ENCODE measurements at regions not wholly inside any gene's neighbourhood (a gene's known extent, or its start where the extent isn't known, plus 50 kb on each side); places are given as distances from the start of the nearest gene placed in this dataset.

DNA sequence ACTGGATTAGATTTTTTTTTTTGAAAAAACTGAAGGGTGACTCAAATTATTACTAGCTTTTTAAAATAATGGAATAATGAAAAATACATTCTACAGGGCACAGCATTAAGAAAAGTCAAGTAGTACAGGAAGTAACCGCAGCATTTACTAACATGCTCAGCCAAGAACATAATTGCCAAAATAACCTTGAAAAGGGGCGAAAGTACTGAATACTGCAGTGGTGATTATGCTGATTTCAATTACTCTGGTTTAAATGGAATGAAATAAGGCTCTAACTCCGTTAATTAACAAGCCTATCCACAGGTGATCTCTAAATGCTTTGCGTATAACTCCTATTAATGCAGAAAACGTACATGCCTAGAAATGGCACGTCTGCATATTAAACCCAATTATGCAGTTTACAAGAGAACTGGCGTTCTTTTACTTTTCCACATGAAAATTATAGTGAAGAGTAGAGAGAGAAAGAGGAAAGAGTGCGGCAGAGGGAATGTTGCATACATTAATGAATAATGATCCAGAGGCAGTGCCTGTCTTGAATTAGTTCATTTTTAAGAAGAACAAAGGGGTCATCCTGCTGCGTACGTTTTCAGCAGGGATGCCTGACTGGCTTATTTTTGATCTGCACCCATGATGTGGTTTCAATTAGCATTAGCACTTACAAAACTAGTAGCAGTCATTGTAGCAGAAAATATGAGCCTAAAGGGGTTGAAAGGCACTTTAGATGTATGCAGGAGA is 612.4 kb downstream of the NYAP2 start:
- no peak for DNase-seq

DNA sequence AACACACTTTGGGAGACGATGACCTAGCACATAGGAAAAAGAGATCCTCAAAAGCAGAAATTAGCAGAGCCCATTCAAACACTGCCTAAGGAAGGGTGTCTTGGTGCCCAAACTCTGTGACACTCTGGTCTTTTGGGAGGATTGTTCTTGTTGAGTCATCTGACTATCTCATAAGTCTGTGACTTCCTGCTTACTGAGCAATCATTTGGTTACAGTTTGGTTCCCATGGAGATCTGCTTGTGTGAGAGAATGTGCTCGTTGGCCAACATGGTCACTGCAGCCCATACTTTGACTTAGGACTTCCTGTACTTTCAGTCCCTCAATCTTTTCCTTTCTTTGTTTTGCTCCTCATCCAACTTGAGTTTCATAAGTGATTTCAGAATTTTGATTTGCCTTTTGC is 602.9 kb downstream of the NYAP2 start:
- DNase-seq, result no peak

DNA sequence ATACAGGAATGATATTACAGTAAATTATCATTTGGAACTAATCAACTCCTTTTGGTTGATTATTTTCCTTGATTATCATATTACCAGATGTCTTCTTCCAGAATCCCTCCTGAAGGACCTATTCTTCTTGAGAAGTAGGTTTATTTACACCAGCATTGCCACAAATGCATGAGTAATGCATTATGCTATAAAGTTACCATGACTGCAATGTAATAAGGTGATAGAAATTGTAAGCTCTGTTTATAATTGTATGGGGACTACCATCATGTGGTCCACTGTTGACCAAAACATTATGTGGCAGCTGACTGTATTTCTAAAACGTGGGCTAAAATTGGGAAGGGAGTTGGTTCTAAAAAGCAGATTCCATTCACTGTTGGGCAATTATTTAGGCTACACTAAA is 602.2 kb downstream of the NYAP2 start:
- DNase-seq, result no peak

DNA sequence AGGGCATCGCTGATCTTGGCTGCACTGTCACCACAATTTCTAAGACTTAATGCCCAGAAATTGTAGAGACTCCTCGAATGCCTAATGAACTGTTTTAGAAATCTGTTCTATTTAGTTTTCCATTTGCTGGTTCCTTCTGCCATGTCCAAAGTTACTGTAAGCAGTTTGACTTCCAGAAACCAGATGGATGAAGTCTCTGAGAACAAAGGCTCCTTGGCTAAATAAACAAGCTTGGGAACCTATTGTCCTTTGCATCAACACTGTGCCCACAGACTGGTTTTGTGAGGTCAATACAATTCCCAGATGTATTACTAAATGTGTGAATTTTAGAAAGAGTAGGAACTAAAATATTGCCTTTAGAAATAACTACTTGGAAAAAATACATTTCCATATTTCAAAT is 600.2 kb downstream of the NYAP2 start:
- DNase-seq, result no peak

DNA sequence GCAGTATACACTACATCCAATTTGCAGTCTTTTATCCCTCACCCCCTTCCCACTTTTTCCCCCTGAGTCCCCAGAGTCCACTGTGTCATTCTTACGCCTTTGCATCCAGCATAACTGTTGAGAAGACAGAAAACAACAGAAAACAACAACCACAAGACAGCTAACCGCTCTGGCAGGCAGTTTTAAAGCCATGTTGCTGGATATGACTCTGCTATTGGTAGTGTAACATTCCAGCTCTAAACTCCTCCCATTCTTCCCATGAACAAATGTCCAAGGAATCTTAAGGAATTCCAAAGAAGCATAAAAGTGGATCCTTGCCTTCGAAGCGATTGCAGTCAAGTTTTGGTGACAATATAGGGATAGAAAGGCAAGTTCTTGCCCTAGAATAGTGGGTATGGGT is 599.1 kb downstream of the NYAP2 start:
- no peak for DNase-seq

DNA sequence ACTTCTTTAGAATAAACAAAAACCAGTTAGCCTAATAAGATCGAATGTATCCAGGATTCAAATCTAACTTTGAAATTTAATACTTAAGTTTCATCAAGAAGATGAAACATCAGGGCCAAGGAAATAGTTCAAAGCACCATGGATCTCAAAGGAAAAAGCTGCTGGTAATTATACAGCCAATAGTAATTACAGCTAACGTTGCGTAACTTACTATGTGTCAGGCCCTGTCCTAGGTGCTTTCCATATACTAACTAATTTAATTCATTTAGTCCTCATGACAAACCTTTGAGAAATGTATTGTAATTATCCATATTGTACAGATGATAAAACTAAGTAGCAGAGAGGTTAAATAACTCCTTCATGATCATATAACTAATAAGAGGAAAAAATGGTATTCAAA is 598.6 kb downstream of the NYAP2 start:
- DNase-seq, result no peak

DNA sequence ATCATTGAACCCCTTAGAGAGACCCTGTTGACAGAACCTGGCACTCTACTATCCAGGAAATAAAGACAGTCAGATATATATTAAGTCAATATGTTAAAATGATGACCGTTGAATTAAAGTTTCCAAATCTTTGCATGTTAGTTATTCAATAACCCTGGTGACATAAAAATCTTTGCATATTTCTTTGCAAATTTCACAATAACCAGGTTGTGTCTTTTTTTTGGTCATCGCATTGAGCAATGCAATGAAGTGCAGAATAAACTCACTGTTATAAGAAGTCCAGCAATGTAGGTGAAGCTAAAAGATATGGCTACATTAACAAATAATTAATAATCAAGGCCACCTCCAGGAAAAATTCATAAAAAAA is 596.9 kb downstream of the NYAP2 start:
- DNase-seq, result no peak

DNA sequence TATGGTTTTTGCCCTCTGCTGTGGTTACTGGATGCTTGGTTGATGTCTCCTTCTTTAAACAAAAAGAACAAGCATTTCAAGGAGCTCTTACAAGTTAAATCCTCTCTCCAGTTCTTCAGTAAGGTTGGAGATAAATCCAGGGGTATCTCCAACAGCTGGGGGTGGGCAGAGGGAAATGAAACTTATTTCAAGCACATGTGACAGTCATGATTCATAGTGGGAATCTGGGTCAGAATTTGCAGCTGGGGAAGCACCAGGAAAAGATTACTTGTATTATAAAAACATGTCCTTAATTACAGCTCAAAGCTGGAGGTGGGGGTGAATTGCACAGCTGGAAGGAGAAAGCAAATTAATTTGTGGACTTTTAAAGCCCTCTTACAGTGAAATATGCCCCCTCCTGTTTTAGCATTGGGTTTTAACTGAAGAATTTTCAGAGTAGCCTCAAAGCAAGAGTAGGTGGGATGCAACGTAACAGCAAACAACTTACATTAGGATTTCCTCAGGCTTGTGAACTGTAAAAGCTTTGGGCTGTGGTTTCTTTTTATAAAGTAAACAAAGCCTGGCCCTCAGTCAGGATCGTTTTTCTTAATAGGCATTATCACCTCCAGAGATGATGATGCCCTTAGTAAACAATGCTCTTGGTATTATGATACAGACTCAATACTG is 596.4 kb downstream of the NYAP2 start:
- DNase-seq, result no peak

DNA sequence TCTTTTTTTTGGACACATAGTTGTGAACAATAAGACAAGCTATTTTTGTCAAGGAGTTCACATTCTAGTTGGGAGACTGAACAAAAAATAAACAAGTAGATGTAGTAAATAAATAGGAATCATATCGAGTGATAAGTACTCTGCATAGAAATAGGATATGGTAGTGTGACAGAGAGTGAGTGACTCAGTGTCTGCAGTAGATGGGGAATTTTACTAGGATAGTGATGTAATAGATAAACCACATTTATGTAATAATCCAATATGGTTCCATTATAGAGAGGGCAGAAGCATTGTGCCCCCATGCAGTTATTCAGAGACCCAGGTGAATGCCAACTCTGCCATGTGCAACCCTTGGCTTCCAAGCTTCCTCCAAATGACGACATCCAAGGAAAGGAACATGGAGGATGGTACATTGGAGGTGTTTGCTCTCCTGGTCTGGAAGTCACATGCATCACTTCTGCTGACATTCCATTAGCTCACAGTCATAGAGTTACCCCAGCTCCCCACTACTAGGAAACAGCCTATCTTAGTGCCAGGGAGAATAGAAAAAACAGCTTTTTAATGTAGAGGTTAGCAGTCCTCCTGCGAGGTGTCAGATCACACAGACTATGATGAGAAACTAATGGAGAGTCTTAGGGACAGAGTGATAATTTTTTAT is 595.4 kb downstream of the NYAP2 start:
- DNase-seq, result no peak

DNA sequence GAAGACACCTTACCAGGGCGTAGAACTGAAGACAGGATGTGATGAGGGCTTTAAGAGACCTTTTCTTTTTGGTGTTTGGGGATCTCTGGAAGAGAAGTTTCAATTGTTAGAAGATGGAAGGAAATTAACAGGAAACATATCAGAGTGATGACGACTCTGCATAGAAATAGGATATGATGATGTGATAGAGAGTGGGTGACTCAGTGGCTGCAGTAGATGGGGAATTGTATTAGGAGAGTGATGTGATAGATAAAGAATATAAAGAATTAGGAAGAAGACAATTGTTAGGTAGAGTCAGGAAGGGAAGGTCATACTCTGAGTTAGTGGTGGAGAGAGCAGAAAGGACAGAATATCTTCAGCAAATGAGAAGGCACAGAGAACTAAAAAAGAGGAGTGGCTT is 593.9 kb downstream of the NYAP2 start:
- no peak for DNase-seq

DNA sequence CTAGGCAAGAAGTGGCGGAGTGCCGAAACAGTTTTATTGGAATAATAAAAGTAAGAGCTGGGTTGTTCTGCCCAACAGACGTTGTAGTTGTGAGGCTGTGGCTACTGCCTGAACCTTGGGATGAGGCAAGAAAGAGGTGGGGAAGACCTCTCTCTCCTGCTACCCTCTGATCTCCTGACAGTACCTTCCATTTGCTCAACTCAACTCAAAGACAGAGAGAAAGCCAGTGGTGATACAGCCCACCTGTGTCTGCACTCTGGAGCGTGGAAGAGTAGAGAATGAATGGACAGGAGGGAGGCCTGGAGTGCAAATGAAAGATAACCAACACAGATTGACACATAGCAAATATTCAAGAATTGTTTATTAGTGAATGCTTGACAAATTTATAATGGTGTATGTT is 590.3 kb downstream of the NYAP2 start:
- DNase-seq, result no peak

DNA sequence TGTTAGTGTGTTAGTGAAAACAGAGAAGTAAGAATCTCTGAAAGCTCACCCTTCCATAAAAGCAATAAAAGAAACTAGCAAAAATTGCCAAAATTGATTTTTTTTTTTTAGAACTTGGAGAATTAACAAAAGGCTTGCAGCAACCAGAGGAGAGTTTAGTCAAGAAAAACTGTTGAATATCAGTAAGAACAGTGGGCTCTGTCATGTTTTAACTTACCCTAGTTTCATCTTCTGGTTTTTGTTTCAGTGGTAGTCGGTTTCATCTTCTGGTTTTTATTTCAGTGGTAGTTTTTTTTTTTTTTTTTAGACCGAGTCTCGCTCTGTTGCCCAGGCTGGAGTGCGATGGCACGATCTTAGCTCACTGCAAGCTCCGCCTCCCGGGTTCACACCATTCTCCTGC is 580.9 kb downstream of the NYAP2 start:
- no peak for DNase-seq

DNA sequence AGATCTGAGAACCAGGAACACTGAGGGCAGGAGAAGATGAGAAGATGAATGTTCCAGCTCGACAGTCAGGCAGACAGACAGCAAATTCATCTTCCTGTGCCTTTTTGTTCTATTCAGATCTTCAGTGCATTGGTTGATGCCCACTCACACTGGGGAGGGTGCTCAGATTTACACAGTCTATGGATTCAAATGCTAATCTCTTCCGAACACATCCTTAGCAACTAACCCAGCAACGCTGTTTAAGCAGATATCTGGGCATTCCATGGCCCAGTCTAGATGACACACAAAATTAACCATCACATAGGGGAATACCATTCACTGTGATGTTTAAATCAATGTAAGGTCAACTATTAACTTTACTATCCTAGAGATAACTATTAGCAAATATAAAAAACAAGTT is 571.9 kb downstream of the NYAP2 start:
- DNase-seq, result no peak

DNA sequence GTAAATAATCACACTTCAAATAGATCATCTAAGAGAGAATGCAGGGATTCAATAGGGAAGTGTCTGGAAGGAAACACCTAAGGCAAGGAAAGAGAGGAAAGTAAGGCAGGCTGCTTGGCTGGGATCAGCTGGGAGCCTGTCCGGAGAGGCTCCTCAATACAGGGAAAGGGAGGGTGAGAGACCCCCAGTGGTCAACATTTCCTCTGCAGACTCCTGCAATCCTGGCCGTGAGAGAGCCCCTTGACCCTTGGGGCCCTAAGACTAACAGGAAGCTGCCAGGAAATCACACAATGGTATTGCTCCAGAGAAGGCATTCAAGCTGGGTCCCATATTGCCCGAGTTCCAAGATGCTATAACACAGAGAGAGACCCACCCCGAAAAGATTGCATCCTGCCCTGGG is 549.4 kb downstream of the NYAP2 start:
- DNase-seq, result no peak

DNA sequence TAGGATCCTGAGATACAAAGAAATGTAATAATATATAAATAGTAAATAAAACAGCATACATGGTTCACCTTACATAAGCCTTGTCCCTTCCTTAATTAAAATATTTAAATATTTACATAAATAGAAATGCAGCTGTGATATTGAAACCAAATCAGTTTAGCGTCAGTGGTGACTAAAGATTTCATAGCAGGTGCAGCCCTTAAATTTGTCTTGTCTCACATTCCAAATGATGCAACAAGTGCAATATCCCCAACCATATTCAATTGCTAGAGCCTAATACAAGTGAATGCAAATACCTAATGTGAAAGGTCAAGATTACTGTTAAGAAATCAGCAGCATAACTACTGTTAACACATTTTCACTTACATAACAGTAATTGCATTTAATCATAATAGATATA is 539.5 kb downstream of the NYAP2 start:
- DNase-seq, result no peak

DNA sequence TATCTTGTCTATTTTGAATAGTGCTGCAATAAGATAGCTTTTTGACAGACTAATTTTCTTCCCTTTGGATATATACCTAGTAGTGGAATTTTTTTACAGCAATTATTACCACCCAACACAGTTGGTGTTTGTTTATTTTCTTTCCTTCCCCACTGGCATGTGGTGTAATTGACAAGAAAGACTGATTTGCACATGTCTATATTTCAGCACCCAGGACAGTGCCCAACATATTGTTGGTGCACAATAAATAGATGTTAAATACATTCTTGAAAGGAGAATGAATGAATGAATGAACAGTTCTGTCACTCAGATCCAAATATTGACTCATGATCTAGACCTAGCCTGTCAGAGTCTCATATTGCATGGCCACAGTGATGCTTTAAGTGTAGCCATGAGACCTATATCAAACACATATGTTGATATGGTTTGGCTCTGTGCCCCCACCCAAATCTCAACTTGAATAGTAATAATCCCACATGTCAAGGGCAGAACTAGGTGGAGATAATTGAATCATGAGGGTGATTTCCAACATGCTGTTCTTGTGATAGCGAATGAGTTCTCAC is 538.2 kb downstream of the NYAP2 start:
- no peak for DNase-seq

DNA sequence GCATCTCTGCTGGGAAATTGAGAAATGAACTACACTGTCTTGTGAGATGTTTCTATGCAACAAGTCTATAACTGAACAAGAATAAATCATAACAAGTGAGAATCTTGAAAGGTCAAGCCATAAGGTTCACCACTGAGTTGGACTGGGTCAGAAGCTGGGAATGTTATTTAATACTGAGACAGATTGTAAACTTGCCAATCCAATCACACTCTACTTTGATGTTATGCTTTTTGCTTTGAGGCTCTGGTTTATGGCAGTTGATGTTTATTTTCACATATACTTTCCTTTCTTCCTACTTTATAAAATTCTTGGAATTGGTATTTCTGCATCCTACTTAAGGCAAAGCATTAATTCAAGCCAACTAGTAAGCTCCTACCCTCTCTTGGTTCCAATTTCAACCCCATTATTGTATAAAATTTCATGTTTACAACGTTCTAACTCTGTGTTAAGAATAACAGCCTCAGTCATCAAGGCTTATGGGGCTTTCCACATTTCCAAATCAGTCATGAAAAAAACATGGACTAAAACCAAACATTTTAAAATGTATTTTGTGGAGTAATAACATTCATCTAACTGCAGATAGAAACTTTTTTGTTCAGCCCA is 533.4 kb downstream of the NYAP2 start:
- DNase-seq, result no peak

DNA sequence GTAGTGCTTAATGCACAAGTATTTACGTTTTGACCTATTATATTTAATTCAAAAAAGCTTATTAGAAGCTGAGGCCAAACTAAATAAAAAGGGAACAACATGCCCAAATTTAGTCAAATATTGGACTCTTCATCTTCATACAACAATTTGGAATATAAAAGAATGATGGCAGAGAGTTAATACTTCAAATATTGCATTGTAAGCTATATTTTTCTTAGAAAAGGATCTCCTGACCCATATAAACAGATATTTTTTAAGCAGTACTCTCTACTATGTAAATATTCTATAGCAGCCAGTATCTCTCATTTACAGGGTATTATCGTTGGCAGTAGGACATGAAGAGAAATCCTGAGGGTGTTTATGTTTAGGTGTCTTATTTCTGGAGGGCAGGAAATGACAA is 531.2 kb downstream of the NYAP2 start:
- no peak for DNase-seq

DNA sequence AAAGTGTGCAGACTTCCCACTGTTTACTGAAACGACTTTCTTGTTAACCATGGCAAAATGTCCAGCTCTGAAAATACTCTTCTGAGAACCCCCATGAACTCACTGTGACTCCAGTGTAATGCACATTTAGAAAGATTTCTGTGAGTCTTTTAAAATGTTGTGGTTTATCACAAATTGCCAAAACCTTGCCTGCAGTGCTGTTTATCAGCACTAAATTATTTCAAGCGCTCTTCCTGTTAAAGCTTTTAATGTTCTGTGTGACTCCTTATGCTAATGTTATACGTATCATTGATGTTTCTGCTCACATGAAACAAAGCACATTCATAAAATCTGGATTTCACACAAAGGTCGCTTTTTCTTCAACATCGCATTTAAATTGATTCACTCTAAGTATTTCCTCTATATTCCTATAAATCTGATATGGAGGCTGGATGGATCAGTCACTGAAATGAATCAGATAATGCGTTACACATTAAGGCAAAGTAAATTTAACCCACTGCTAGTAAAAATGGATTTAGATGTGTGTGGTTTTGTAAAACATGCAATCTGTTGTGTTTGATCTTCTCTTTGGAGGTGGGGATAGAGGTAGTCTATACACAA is 521.2 kb downstream of the NYAP2 start:
- no peak for DNase-seq

DNA sequence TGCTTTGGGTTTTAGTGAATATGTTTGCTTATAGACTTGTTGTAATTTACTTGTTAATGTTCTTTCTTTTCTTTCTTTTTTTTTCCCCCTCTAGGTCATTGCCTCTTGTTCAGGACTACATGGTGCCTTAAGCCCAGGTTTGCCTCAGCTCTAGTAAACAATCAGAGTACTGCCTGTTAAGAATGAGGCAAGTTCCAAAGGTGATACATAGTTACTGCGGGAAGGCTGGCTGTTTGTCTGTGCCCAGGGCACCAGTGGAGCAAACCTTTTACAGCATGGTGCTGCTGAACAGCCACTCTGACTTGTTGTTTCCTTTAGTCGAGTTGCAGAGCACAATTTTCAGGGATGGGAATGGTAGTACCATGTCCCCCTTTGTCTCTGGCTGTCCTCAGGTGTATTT is 517.2 kb downstream of the NYAP2 start:
- no peak for DNase-seq

DNA sequence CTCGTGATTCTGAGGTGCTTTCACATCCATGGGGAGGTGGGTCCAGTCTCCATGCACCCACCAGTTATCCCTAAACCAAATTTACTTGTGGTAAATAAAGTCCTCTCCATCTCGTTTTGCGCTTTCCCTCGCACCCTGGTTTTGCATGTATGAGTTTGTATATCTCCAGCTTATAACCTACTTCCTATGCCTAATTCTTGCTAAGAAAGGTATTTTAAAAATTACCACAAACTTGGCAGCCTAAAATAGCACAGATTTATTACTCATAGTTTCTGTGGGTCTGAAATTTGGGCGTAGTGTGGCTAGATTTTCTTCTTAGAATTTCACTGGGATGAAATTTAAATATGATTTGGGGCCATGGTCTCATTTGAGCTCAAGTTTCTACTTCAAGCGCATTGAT is 511.5 kb downstream of the NYAP2 start:
- no peak for DNase-seq

DNA sequence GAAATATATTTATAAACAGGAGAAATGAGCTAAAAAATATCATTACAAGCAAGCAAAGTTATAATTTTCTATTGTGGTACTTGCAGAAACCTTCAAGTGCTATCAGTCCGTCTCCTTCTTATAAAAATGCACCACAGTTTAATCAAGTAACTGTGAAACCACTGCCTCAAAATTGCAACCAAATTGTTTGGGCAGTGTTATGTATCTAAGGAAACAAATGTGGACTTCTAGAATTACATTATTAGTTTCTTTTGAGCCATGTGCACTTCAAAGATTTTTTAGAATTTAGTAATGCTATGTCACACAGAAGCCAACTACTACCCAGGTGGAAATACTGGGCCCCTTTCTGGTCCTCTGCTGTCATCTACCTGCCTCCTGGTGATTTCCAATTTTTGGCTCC is 495.6 kb downstream of the NYAP2 start:
- DNase-seq, result no peak

DNA sequence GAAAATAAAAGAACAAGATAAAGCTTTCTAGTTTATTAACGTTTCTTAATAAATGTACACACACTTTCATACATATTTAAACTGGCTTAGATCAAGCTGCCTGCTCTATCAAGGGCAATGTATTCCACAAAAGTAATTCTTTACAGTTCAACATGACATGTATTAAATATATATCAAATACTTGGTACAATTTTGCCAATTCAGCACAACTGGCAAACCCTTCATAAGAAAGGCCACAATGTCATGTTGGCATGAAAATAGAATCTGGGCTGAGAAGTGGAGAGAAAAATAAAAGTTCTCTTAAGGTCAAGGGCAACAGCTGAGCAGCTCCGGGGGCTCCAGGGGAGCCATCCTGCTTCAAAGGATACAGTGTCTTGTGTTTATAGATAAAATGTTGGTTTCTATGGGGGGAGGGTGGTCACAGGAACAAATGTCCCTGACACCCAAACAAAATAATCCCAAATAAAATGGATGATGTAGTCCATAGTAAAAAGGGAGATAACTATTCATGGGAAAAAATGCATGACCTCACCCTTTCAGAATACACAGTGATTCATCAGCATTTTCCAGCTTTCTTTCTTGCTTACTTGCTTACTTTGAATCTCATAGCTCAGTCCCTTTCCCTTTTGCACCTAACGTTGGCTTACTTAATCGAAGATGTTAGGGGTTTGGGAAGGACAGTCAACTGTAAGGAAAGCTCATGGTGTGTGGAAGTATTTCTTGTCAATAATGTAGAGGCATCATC is 494.9 kb downstream of the NYAP2 start:
- no peak for DNase-seq

Measured in stimulated activated CD4-positive, alpha-beta T cell treated with anti-CD3 and anti-CD28 coated beads, Interleukin-1b, Interleukin-23, amount 100 ng/mL, for 48 hours (primary cell).